Stimulated activated CD4-positive, alpha-beta T cell treated with anti-CD3 and anti-CD28 coated beads, Interleukin-12 subunit alpha, Interleukin-12 subunit beta, amount 100 ng/mL, for 4 hours (primary cell): ENCODE measurements at regions not wholly inside any gene's neighbourhood (a gene's known extent, or its start where the extent isn't known, plus 50 kb on each side); places are given as distances from the start of the nearest gene placed in this dataset.

ENCODE experiments used
- DNase-seq: peaks from one replicate; pipeline ENCODE4 v3.0.0-alpha.2; 2020

DNA sequence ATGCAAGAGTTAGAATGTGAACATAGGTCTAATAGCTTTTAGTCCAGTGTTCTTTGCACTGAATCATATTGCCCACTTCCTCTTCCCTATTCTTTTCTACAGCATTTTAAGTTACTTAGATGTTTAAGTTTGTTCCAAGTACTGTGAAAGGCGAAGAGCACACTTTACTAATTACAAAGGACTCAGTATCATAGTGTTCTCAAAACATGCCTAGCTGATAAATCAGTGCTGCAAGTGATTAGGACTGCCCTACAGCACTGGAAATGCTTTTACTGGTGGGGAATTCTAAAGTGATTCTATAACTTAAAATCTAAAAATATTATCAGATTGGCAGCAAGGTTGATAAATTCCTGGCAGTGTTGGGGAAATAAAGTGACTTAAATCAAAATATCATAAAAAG, 177.9 kb upstream of the KCNN2 start:
- DNase-seq, result no peak

DNA sequence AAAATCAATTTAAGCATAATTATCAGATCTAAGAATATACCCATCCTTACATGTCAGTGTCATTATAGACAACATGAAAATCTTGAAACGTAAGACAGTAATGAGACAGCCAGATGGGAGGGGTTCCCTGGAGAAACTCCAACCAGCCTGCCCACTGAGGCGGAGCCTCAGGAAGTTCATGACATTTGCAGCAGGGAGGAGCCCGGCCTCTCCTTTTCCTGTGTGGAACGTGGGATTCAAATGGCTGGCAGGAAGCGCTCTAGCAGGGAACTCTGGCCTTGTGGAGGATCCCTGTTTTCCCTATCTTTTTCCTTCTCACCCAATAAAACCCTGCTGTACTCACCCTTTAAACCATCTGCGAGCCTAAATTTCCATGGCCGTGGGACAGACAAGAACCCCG, 176.6 kb upstream of the KCNN2 start:
- no peak for DNase-seq

DNA sequence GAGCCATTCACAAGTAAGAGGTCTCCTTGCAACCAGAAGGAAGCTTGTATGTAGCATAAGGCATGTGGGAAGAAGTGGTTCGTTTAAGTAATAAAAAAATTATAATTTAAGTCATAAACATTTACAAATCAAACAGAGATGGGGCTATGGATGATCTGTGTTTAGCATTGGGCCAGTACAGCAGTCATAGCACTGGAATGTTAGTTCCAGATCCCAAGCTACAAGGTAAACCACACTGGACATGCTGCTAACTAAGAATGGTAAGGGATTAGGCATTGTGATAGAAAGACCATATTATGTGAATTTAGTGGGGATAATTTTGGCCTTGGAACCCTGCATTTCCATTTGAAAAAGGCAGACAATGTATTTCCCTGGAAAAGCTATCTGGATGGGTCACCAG, 170.4 kb upstream of the KCNN2 start:
- DNase-seq, result no peak

DNA sequence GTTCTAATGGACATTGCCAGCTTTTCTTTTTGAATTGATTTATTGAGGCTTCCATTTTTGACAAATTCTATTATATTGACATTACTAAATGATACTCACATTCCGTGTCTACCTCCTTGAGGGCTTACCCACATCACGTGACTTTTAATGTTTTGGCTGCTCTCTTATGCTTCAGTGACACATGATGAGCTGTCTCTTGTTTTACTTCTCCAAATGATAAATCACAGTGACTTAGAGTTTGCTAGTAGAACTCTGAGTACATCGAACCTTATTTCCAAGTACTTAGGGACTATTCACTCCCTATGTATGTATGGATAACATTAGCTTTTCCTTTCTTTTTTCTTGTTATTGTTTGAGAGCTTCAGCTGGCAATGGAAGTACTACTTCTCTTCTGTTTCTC, 169.8 kb upstream of the KCNN2 start:
- DNase-seq, result no peak

DNA sequence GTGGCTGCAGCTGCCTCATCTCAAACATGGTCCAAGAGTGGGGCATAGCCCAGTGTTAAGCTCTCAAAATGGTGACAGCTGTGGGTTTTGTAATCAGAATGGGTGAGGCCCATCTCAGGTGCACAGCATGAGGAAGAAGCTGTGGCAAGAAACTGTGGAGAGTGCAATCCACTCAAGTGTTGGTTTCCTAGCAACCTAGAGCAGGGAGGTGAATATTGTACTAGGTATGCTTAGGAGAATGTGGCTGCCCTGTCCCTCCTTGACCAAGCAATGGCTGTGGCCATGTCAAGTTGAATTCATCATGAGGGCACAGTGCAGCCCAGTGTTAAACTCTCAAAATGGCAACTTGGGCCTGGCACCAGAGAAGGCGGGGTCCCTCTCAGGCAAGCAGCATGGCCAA, 160.5 kb upstream of the KCNN2 start:
- no peak for DNase-seq

DNA sequence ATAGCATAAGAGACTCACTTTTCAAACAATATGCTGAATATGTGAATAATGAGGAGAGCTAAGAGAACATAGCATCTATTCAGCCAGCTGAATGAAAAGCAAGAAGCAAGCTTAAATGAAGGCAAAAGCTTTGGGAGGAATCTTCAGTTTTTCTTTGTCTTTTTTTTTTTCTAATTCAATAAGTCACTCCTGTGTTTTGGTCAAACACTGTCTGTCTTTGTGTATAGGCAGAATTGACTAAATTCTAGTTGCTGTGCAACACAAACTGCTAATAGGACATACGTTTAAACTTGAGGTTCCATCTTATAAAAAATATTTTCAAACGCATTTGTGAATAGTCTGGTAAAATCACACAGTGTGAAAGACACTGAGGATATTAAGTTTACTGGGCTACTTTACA, 156.9 kb upstream of the KCNN2 start:
- no peak for DNase-seq

DNA sequence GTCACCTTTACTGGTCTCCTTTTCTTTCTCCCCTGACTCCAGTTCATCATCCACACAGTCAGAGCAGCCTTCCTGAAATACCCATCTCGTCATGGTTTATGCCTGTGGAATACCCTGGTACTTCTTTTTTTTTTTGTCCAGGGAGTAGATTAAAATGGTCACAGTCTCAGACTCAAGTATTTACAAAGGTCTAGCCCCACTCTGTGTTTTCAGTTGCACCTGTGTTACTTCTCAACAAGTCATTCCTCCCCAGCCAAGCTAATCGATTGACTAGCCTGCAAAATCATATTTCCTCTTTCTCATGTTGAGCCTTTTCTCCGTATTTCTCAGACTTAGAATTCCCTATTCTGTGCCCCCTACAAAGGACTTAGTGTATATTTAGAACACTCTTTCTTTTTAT, 155.2 kb upstream of the KCNN2 start:
- DNase-seq, result no peak

DNA sequence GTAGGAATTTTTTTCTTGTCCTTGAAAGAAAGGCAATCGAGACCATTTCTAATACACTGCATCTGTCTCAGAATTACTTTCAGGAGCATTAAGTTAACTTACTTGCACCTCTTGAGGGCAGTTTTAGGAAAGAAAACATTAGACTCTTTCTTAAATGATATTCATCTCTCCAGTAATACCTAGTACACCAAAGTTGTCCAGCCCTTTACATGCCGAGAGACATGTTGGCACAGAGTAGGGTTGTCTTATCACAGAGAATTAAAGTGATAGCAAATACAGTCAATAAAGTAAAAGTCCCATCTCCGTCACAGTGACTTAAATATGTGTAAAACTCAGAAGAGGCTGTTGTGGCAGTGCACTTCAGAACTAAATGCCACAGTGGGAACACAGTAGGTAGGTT, 154.3 kb upstream of the KCNN2 start:
- no peak for DNase-seq

DNA sequence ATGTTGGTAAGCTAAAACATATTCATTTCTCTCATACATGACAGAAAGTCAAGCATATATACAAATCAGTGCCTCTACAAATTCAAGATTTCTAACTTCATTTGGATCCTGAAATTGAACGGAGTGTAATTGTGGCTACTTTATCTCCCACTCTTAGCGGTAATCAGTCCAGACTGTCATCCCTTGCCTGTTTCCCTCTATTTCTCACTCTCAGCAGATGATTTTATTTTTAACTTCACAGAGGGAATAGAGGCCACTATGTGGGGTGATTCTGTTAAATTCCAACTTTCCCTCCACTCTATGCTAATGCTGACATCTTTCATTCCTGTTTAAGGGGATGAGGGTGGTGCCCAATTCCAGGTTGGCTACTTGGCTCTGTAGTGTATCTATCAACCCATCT, 153.8 kb upstream of the KCNN2 start:
- DNase-seq, result no peak

DNA sequence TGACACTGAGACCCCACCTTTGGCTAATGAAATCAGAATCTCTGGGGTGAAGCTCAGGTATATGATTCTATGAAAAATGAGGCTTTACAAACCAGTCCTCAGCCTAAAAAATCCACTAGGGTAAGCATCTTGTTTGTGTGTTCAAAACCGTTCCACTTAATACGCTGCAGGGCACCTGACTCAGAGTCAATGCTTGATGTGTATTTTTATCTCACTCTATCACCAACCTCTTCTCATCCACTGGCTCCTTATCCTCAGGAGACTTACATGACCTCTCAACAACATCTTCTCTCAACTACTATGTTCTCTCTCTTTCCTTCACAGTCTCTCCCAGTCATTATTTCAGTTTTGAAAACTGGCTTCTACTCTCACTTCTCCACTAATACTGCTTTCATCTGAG, 153.3 kb upstream of the KCNN2 start:
- no peak for DNase-seq

DNA sequence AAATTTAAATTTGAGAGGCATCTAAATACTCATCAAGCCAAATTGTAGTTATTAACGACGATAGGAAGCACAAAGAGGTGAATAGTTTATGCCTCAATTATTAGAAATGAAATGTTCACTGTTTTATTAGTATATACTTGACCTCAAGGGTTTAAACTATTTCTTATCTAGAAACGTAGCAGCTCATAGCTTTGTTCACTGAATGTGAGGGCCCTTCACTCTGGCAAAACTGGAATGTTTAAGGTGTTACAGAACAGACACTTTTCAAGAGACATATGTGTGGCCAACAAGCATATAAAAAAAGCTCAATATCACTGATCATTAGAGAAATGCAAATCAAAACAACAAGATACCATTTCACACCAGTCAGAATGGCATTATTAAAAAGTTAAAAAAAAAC, 151.2 kb upstream of the KCNN2 start:
- DNase-seq, result no peak

DNA sequence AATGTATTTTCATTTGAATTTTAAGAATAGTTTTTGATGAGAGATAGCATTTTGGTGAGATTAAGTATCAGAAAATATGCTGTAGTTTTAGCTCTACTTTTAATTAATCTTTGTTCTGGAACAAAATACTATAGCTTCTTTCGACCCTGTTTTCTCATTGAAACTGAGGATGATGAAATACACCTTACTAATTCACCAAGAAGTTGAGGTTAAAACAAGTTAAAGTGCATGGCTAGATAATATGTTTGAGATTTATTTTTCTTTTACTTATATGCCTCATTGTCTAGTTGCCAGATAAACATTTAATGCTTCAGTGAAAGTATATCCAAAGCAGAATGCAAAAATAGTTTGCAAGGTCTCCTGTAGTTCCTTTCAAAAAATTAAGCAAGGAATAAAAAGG, 140.1 kb upstream of the KCNN2 start:
- DNase-seq, result no peak

DNA sequence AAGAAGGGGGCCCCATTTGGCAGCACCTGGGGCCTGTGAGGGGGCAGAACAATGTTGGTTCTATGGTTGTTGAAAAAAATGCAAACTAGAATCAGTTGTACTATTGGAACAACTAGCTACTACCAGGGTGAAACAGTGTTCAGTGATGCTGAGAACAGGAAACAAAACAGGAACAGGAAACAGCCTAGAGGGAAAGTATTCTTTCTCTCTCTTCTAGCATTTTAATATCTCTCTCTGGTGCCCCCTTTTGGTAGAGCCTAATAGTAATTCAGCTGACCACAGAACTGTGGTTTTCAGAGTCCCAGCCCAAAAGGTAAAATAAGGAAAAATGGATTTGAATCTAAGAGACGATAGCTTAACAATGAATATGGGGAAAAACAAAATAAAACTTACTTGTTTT, 138.0 kb upstream of the KCNN2 start:
- DNase-seq, result no peak

DNA sequence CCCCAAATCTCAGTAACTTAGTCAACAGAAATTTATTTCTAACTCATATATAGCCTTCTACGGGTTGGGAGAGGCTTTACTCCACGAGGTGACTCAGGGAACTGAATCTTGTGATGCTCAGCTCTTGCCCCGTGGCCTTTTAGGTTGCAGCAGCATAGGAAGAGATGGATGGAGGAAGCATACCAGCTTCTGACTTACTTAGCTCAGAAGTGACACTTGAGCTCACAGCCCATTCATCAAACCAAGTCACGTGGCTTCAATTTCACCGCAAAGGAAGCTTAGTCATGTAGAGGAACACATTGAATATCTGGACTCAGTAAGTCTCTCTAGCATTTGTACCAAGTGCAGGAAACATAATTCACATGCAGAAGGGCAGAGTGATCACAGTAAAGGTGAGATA, 124.1 kb upstream of the KCNN2 start:
- DNase-seq, result no peak

DNA sequence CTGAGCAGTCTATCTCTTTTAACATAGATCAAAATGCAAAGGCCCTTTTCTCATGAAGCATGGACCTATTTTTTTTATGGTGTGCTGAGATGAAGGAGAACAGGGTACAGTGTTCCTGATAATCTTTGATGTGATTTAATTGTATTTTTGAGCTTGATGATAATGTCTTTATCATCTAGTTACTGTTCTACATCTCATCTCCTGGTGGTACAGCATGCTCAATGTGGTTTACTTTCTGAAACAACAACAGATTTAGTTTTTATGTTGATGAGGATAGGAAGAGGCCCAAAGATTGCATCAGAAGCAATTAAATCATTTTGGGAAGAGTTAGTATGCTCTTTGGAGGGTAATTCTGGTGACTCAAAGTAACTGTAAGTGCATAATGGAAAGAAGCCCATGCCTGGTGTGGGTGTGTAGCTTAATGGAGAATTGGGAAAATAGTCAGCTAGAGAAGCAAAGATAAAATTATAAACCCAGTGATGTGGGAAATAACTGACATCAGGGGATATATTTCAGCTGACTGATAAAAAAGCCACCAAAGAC, 123.0 kb upstream of the KCNN2 start:
- no peak for DNase-seq

DNA sequence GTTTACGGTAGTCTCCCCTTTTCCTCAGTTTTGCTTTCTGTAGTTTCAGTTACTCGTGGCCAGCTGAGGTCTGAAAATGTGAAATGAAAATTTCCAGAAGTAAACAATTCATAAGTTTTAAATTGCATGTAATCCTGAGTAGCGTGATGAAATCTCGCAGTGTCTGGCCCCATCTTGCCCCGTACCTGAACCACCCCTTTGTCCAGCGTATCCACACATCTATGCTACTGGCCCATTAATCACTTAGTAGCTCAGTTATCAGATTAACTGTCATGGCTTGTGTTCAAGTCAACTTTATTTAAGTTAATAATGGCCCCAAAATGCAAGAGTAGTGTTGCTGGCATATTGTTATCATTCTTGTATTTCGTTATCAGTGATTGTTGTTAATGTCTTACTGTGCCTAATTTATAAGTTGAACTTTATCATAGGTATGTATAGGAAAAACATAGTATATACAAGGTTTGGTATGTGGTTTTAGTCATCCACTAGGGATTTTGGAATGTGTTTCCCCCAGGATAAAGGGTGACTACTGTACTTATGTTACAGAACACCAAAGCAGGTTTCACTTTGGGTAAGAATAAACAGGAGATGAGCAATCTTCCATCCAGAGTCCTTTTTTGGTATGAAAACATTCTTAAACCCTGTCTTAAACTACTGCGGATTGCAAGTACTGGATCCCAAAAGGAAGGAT, 118.4 kb upstream of the KCNN2 start:
- DNase-seq, result no peak

DNA sequence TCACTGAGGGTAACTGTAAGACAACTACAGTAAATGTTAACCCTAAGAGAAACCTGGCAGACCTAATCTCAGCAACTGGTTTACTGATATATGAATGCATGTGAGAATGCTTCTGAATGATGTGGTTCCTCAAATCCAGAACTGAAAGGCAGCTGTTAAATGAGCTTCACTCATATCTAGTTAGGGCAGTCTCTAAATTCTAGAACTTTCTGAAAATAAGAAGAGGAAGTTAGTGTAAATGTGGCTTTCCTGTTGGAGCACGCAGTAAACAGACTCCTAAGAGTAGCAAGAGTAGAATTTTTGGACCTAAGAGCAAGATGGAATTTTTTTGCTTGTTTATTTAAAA, 117.9 kb upstream of the KCNN2 start:
- DNase-seq, result no peak

DNA sequence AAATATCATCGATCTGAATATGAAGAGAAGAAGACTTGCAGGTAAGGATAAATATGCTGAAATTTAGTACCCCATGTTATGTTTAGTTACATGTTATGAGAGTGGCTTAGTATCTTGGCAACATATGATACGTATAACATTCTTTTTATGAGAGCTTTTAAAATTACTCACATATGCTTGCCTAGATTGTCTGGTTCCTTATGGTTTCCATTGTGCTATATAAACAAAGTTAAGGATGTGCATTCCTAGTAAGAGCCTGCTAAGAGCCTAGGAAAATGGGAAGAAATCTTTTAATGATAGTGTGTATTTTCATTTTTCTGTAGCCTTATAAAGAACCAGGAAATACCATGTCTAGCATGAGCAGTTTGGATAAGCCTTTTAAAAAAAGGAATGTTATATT, 112.0 kb upstream of the KCNN2 start:
- DNase-seq, result no peak

DNA sequence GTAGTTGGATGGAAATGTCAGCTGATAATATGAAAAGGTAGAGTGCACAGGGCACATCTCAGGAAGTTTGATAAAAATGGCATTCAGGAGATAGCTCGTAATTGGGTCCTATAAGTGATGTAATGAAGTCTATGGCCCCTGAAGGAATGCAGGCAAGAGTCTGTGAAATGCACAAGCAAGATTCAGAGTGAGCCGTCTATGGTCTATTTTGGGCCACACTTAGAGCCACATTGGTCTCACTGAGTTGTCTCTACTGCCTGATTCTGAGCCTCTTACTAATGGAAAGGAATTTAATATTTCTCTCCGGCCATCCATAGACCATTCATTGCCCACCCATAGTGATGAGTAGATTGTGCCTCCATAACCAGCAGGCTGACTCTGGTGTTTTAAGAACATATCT, 111.3 kb upstream of the KCNN2 start:
- no peak for DNase-seq

DNA sequence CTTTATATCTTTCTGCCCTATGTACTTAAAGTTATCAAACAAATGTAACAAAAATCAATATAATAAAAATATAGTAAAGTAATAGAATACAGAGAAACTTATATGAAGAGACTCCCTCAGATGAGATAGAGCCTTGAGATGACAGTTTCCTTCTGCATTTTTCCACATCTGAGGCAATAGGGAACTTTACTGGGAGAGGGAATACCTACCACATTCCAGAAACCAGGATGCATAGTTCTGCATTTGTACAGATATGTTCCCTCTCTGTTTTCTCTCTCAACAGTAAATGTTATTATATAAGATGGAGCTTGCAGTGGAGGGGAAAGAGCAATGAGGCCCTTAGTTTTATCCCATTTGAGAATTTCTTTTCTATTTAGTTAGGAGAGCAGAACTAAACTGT, 109.6 kb upstream of the KCNN2 start:
- no peak for DNase-seq

DNA sequence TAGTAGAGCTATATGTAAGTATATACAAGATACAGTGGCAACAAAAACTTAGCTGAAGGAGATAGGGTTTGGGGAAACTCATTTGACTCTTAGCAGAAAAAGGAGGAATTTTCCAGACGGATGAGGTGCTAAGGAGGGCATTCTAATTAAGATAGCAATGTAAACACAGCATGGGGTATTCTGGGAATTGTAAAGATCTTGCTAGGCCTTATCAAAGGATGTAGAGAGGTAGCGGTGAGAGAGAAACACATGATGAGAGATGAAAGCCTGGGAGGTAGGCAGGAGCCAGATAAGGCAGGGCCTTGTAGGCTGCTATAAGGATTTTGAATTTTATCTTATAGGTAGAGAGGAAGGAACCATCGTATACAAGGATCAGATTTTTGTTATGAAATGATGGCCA, 106.6 kb upstream of the KCNN2 start:
- no peak for DNase-seq

DNA sequence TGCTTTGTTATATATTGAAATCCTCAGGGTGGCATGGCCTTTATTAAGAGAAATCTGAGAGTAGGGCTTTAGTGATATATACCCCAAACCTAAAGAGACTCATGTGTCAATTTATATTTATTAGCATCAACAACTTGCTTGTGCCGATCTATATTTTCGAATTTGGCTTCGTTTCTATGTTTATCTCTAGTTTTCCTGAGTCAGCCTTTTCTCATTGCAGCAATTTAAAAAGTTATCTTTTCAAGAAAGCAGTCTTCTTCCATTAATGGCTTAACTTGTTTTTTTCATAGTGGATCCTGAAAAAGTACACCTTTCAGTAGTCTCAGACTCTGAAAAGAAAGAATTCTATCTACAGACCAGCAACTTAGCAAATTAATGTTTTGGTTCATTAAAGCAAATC, 99.9 kb upstream of the KCNN2 start:
- no peak for DNase-seq

DNA sequence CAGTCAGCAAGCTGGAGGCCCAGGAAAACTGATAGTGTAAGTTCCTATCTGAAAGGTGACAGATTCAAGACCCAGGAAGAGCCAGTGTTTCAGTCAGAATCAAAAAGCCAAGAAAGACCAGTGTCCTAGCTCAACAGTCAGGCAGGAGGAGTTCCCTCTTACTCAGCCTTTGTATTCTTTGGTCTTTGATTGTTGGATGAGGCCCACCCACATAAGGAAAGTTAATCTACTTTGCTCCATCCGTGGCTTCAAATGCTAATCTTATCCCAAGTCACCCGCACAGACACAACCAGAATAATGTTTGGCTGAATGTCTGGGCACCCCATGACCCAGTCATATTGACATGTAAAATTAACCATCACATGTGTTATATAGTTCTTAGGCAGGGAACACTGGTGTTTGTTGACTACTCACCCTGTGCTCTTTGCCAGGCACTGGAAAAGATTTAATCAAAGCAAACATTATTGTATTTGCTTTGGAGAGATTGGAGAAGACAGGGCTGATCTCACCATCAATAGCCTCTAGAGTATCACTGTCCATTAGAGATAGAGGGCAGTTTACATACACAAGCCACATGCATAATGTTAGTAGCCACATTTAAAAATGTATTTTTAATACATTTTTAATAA, 96.3 kb upstream of the KCNN2 start:
- DNase-seq, result no peak

DNA sequence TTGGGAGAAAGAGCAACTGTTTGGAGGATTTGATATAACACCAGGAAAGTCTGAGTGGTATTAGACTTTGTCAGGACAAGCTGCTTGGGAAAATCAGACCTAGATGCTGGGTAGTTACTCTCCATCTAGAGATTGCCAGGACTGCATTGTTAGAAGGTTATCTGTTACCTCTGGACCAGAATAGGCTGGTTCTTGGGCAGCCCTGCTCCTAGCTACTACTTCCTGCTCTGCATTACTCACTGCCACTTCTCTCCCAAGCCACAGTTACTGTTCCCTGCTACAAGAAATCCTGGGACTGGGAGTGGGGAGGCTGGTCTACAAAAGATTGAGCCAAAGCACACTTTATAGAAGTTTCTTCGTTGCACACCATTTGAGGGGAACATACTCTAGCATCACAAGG, 95.5 kb upstream of the KCNN2 start:
- DNase-seq, result no peak

DNA sequence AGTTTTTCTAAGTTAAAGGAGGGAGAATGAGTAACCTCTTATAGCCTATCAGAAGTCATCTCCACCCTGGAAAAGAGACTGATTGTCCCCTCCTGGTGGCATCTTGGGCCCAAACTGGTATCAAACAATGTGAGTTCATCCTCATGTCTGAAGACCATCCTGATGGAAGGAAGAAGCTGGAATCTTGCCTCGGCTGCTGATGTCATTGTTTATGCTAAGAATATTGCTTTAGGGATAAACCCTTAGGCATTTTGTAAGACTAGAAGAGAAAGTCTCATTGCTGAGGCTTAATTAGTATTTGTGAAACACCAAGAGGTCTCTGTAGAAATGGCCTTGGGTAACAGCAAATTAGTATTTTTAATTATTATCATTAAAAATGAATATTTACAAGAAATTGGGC, 65.7 kb upstream of the KCNN2 start:
- no peak for DNase-seq
